Skeletal muscle tissue (tissue), 3 donors: ENCODE measurements at regions not wholly inside any gene's neighbourhood (a gene's known extent, or its start where the extent isn't known, plus 50 kb on each side); places are given as distances from the start of the nearest gene placed in this dataset.

ENCODE experiments used
- H3K27ac ChIP-seq: one replicate; pipeline ENCODE4 v1.7.0; 2013; ENCODE audit warnings: mild to moderate bottlenecking, low read depth, low read length, inconsistent platforms
- H3K27me3 ChIP-seq, 3 donors: one replicate each; pipeline ENCODE4 v1.7.0; 2013; ENCODE audit warnings: low read length in 3 of 3; ENCODE audit not compliant: control insufficient read depth in 3 of 3, insufficient read depth in 3 of 3
- H3K36me3 ChIP-seq, 3 donors: one replicate each; pipeline ENCODE4 v1.7.0; 2013; ENCODE audit warnings: low read length in 3 of 3; ENCODE audit not compliant: control insufficient read depth in 3 of 3, insufficient read depth in 3 of 3
- H3K4me1 ChIP-seq, 3 donors: one replicate each; pipeline ENCODE4 v1.7.0; 2013; ENCODE audit warnings: low read length in 3 of 3, mild to moderate bottlenecking in 3 of 3; ENCODE audit not compliant: control insufficient read depth in 3 of 3, insufficient read depth in 3 of 3
- H3K4me3 ChIP-seq, 3 donors: one replicate each; pipeline ENCODE4 v1.7.0; 2013; ENCODE audit warnings: low read length in 3 of 3
- H3K9ac ChIP-seq, 3 donors: one replicate each; pipeline ENCODE4 v1.7.0; 2013; ENCODE audit warnings: low read length in 3 of 3, mild to moderate bottlenecking in 3 of 3, moderate library complexity in 2 of 3, low read depth in 1 of 3
- H3K9me3 ChIP-seq, 3 donors: one replicate each; pipeline ENCODE4 v1.7.0; 2013; ENCODE audit warnings: low read length in 3 of 3; ENCODE audit not compliant: control insufficient read depth in 3 of 3
- donor health status: Osteomylitis.

GRCh38 chr5:143761663-143762062 is 50.3 kb upstream of the HMHB1 start:
- Histone ChIP-seq H3K9ac (no peak overlapping the region), H3K4me3 (no peak overlapping the region), H3K27ac (no peak overlapping the region), H3K36me3 (no peaks in the 10 kb centered on the region), H3K27me3 (no peaks in the 10 kb centered on the region), H3K4me1 (peaks cover 6 to 13% (median 11%) of the 10 kb centered on the region in 3 donors), H3K9me3 (no peaks in the 10 kb centered on the region)

- Histone ChIP-seq H3K9me3 (no peaks in the 10 kb centered on the region), H3K36me3 (no peaks in the 10 kb centered on the region), H3K4me3 (no peak overlapping the region), H3K27ac (no peak overlapping the region), H3K9ac (no peak overlapping the region), H3K27me3 (no peaks in the 10 kb centered on the region), H3K4me1 (peaks cover 6 to 13% (median 11%) of the 10 kb centered on the region in 3 donors)
Measured at GRCh38 chr5:143760755-143761154, 51.2 kb upstream of the HMHB1 start.

- Histone ChIP-seq H3K36me3 (no peaks in the 10 kb centered on the region), H3K27ac (no peak overlapping the region), H3K9ac (no peak overlapping the region), H3K9me3 (no peaks in the 10 kb centered on the region), H3K27me3 (no peaks in the 10 kb centered on the region), H3K4me3 (no peak overlapping the region), H3K4me1 (peaks cover 6 to 13% (median 11%) of the 10 kb centered on the region in 3 donors)
Measured at GRCh38 chr5:143760131-143760505, 51.8 kb upstream of the HMHB1 start.

GRCh38 chr5:143759396-143760130 is 52.4 kb upstream of the HMHB1 start:
- Histone ChIP-seq H3K27ac (no peak overlapping the region), H3K9ac (no peak overlapping the region), H3K27me3 (no peaks in the 10 kb centered on the region), H3K4me1 (peaks cover 6 to 13% (median 11%) of the 10 kb centered on the region in 3 donors), H3K4me3 (no peak overlapping the region), H3K36me3 (no peaks in the 10 kb centered on the region), H3K9me3 (no peaks in the 10 kb centered on the region)

- Histone ChIP-seq H3K4me1 (peaks cover 6 to 13% (median 11%) of the 10 kb centered on the region in 3 donors), H3K27ac (no peak overlapping the region), H3K4me3 (no peak overlapping the region)
Measured at GRCh38 chr5:143758750-143759149, 53.2 kb upstream of the HMHB1 start.

GRCh38 chr5:143758015-143758414 is 53.9 kb upstream of the HMHB1 start:
- Histone ChIP-seq H3K4me3 (no peak overlapping the region), H3K9me3 (no peaks in the 10 kb centered on the region), H3K27ac (no peak overlapping the region), H3K36me3 (no peaks in the 10 kb centered on the region), H3K4me1 (peaks cover 6 to 13% (median 11%) of the 10 kb centered on the region in 3 donors), H3K9ac (no peak overlapping the region), H3K27me3 (no peaks in the 10 kb centered on the region)

More at GRCh38 chr5:143758750-143759149, 53.2 kb upstream of the HMHB1 start:
- H3K36me3 ChIP-seq, result no peaks in the 10 kb centered on the region
- H3K9me3 ChIP-seq, result no peaks in the 10 kb centered on the region
- no peaks in the 10 kb centered on the region for H3K27me3 ChIP-seq
- H3K9ac ChIP-seq, result no peak overlapping the region

GRCh38 chr5:143757116-143757515 is 54.8 kb upstream of the HMHB1 start:
- H3K9ac ChIP-seq, result no peak overlapping the region
- H3K27ac ChIP-seq, result no peak overlapping the region

GRCh38 chr5:143755966-143756365 is 56.0 kb upstream of the HMHB1 start:
- Histone ChIP-seq H3K4me3 (no peak overlapping the region), H3K36me3 (no peaks in the 10 kb centered on the region), H3K27me3 (no peaks in the 10 kb centered on the region), H3K27ac (no peak overlapping the region), H3K4me1 (peaks cover 6 to 13% (median 11%) of the 10 kb centered on the region in 3 donors), H3K9ac (no peak overlapping the region), H3K9me3 (no peaks in the 10 kb centered on the region)

More at GRCh38 chr5:143757116-143757515, 54.8 kb upstream of the HMHB1 start:
- H3K4me1 ChIP-seq, result peaks cover 6 to 13% (median 11%) of the 10 kb centered on the region in 3 donors
- H3K36me3 ChIP-seq, result no peaks in the 10 kb centered on the region
- H3K27me3 ChIP-seq, result no peaks in the 10 kb centered on the region
- H3K9me3 ChIP-seq, result no peaks in the 10 kb centered on the region
- no peak overlapping the region for H3K4me3 ChIP-seq

GRCh38 chr5:143752165-143752850 is 59.7 kb upstream of the HMHB1 start:
- H3K9me3 ChIP-seq, result no peaks in the 10 kb centered on the region
- H3K36me3 ChIP-seq, result no peaks in the 10 kb centered on the region
- no peaks in the 10 kb centered on the region for H3K27me3 ChIP-seq
- H3K27ac ChIP-seq, result no peak overlapping the region
- H3K9ac ChIP-seq, result no peak overlapping the region
- H3K4me3 ChIP-seq, result no peak overlapping the region
- no peaks in the 10 kb centered on the region for H3K4me1 ChIP-seq

GRCh38 chr5:143751342-143751741 is 60.6 kb upstream of the HMHB1 start:
- H3K27ac ChIP-seq, result no peak overlapping the region
- H3K27me3 ChIP-seq, result no peaks in the 10 kb centered on the region
- no peaks in the 10 kb centered on the region for H3K36me3 ChIP-seq
- no peaks in the 10 kb centered on the region for H3K4me1 ChIP-seq
- H3K4me3 ChIP-seq, result no peak overlapping the region
- no peaks in the 10 kb centered on the region for H3K9me3 ChIP-seq
- no peak overlapping the region for H3K9ac ChIP-seq
